ENCODE measurements at regions not wholly inside any gene's neighbourhood (a gene's known extent, or its start where the extent isn't known, plus 50 kb on each side); places are given as distances from the start of the nearest gene placed in this dataset.

GRCh38 chr2:118296663-118297062 lies 208.4 kb downstream of the INSIG2 start:
- TF ChIP-seq REST (IDR thresholded peaks at IDR 0.05) (no peak), CTCF (IDR thresholded peaks at IDR 0.05; ENCODE audit: low read depth, low read length, missing input control) (no peak), MAX (IDR thresholded peaks at IDR 0.05) (no peak), SP1 (IDR thresholded peaks at IDR 0.05) (no peak), YY1 (IDR thresholded peaks at IDR 0.05) (no peak), EGR1 (IDR thresholded peaks at IDR 0.05; ENCODE audit: low read depth in 2 of 2) (no peak), ATF3 (IDR thresholded peaks at IDR 0.05) (no peak), ZBTB33 (IDR thresholded peaks at IDR 0.05) (no peak)

Data from liver (tissue), 3 donors.